CD14-positive monocyte (primary cell): ENCODE measurements at regions not wholly inside any gene's neighbourhood (a gene's known extent, or its start where the extent isn't known, plus 50 kb on each side); places are given as distances from the start of the nearest gene placed in this dataset.

Experiments used
- DNase-seq, 3 donors: peaks; one replicate each; pipeline ENCODE4 v3.0.0-alpha.2; 2011 to 2022
- H2AFZ ChIP-seq: 2 replicates; pipeline ENCODE4 v1.6.0; 2012; ENCODE audit warnings: mild to moderate bottlenecking, low read depth, low read length, inconsistent platforms; ENCODE audit not compliant: insufficient read depth, poor library complexity, severe bottlenecking
- H3K27ac ChIP-seq, 2 donors: 1 replicate in 1 of 2; 2 replicates in 1 of 2; pipeline ENCODE4 v1.5.1; 2012 to 2013; ENCODE audit warnings: low read length in 2 of 2, control low read depth in 1 of 2, inconsistent platforms in 1 of 2, low read depth in 1 of 2, mild to moderate bottlenecking in 1 of 2
- H3K27me3 ChIP-seq, 2 donors: one replicate each; pipeline versions ENCODE4 v1.6.0 to v1.6.1; 2011 to 2013; ENCODE audit warnings: low read length in 2 of 2; ENCODE audit not compliant: control insufficient read depth in 2 of 2, insufficient read depth in 2 of 2
- H3K36me3 ChIP-seq, 2 donors: replicated peaks in 1 of 2; 1 replicate in 1 of 2; 2 replicates in 1 of 2; pipeline versions ENCODE4 v1.5.1 to v1.6.1; 2012 to 2013; ENCODE audit warnings: low read length in 2 of 2, control low read depth in 1 of 2, inconsistent platforms in 1 of 2, mild to moderate bottlenecking in 1 of 2; ENCODE audit not compliant: insufficient read depth in 2 of 2, control insufficient read depth in 1 of 2
- H3K4me1 ChIP-seq, 2 donors: 1 replicate in 1 of 2; 2 replicates in 1 of 2; pipeline versions ENCODE4 v1.5.1 to v1.6.1; 2012 to 2013; ENCODE audit warnings: low read length in 2 of 2, control low read depth in 1 of 2, inconsistent platforms in 1 of 2, mild to moderate bottlenecking in 1 of 2, moderate library complexity in 1 of 2; ENCODE audit not compliant: insufficient read depth in 2 of 2, control insufficient read depth in 1 of 2
- H3K4me2 ChIP-seq: replicated peaks from 2 replicates; pipeline ENCODE3; 2012; ENCODE audit warnings: low read length, moderate library complexity, mild to moderate bottlenecking; ENCODE audit not compliant: poor library complexity, severe bottlenecking; ENCODE audit errors: extremely low read depth
- H3K4me3 ChIP-seq, 3 experiments: fragments of 200-600 bp in 1 of 3; sonication (generic) in 1 of 3; replicated peaks in 1 of 3; 1 replicate in 2 of 3; 2 replicates in 1 of 3; pipeline ENCODE4 v1.5.1; 2011 to 2013; ENCODE audit warnings: low read length in 3 of 3, mild to moderate bottlenecking in 3 of 3, control low read depth in 2 of 3, low read depth in 2 of 3, inconsistent platforms in 1 of 3, moderate library complexity in 1 of 3
- H3K79me2 ChIP-seq: 2 replicates; pipeline ENCODE4 v1.6.0; 2012; ENCODE audit warnings: mild to moderate bottlenecking, control low read depth, inconsistent platforms, low read length, moderate library complexity; ENCODE audit not compliant: insufficient read depth
- H3K9ac ChIP-seq: 2 replicates; pipeline ENCODE4 v1.6.0; 2017; ENCODE audit warnings: low read length, mild to moderate bottlenecking; ENCODE audit not compliant: insufficient read depth, poor library complexity, severe bottlenecking
- H3K9me3 ChIP-seq, 2 donors: replicated peaks in 1 of 2; 1 replicate in 1 of 2; 2 replicates in 1 of 2; pipeline versions ENCODE4 v1.5.1 to v1.6.1; 2012 to 2013; ENCODE audit warnings: low read length in 2 of 2, control low read depth in 1 of 2; ENCODE audit not compliant: control insufficient read depth in 1 of 2, insufficient read depth in 1 of 2
- H4K20me1 ChIP-seq: 2 replicates; pipeline ENCODE4 v1.6.0; 2012; ENCODE audit warnings: mild to moderate bottlenecking, low read length, control low read depth, moderate library complexity; ENCODE audit not compliant: insufficient read depth
- H3K27ac Mint-ChIP-seq, 7 donors: one replicate each; pipeline ENCODE4 v1.8.0; 2020; ENCODE audit warnings: mild to moderate bottlenecking in 7 of 7, mixed read lengths in 7 of 7, moderate library complexity in 6 of 7, inconsistent platforms in 2 of 7
- H3K27me3 Mint-ChIP-seq, 3 donors: one replicate each; pipeline ENCODE4 v1.8.0; 2021 to 2022; ENCODE audit warnings: low read depth in 3 of 3, mild to moderate bottlenecking in 3 of 3, mixed read lengths in 3 of 3, moderate library complexity in 3 of 3, inconsistent platforms in 1 of 3
- H3K36me3 Mint-ChIP-seq, 2 donors: one replicate each; pipeline ENCODE4 v1.8.0; 2020; ENCODE audit warnings: mixed read lengths in 2 of 2, inconsistent platforms in 1 of 2, mild to moderate bottlenecking in 1 of 2
- H3K4me1 Mint-ChIP-seq: one replicate; pipeline ENCODE4 v1.8.0; 2020; ENCODE audit warnings: mild to moderate bottlenecking, mixed read lengths
- H3K4me3 Mint-ChIP-seq, 2 donors: one replicate each; pipeline ENCODE4 v1.8.0; 2020; ENCODE audit warnings: mild to moderate bottlenecking in 2 of 2, mixed read lengths in 2 of 2, moderate library complexity in 1 of 2
- H3K9me3 Mint-ChIP-seq, 7 donors: one replicate each; pipeline ENCODE4 v1.8.0; 2020 to 2022; ENCODE audit warnings: mixed read lengths in 7 of 7, mild to moderate bottlenecking in 6 of 7, moderate library complexity in 6 of 7, inconsistent platforms in 2 of 7
- WGBS: methylation state at CpG from one replicate; pipeline ENCODE4 v1.1.5; 2013; ENCODE audit warnings: missing lambda C conversion rate; ENCODE audit not compliant: insufficient coverage; 5-methylcytosine and 5-hydroxymethylcytosine counted together
- intact Hi-C, 2 donors: fragments of 100-400 bp; cut with micrococcal nuclease; formaldehyde crosslinking; loops; one replicate each; pipeline versions ENCODE4 v1.15.0 to v1.15.1; 2023
- TF ChIP-seq, protein P1 (sequence below): fragments of 200-600 bp; IDR thresholded peaks from one replicate; pipeline ENCODE4 v1.8.0; 2022; ENCODE audit warnings: antibody characterized with exemption, mild to moderate bottlenecking

DNA sequence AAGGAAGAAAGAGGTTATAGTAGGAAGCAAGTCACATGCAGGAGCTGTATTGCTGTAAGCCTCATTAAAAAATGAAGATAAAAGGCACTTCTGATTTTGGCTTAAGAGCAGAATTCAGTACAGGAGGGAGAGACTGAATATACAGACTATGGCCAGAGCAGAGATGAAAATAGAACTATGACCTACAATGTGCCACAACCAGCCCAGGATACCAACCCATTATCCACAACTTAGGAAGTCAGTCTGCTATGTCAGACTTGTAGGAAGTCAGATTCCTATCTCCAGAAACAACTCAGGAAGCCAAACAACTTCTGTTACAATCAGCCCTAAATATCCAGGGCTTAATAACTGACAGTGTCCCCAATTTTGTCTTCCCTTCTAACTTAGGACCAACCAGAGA lies 156.2 kb upstream of the ANKH start:
- Mint-ChIP-seq H3K27ac (no peak overlapping the region), H3K36me3 (no peaks in the 10 kb centered on the region), H3K9me3 (peaks cover 0 to 4% (median 2%) of the 10 kb centered on the region in 7 donors), H3K4me1 (no peaks in the 10 kb centered on the region), H3K4me3 (no peak overlapping the region), H3K27me3 (peaks cover 6 to 30% (median 17%) of the 10 kb centered on the region in 3 donors)
- intact Hi-C loops = no loop called here
- no peak overlapping the region for H3K9ac ChIP-seq
- no peaks in the 10 kb centered on the region for H3K9me3 ChIP-seq
- no peaks in the 10 kb centered on the region for H3K79me2 ChIP-seq
- H4K20me1 ChIP-seq = no peaks in the 10 kb centered on the region
- H3K27me3 ChIP-seq = peaks cover 0 to 10% of the 10 kb centered on the region in 2 donors
- H3K4me2 ChIP-seq = no peak overlapping the region
- H3K27ac ChIP-seq = no peak overlapping the region
- no peaks in the 10 kb centered on the region for H3K36me3 ChIP-seq
- TF ChIP-seq, protein P1, sequence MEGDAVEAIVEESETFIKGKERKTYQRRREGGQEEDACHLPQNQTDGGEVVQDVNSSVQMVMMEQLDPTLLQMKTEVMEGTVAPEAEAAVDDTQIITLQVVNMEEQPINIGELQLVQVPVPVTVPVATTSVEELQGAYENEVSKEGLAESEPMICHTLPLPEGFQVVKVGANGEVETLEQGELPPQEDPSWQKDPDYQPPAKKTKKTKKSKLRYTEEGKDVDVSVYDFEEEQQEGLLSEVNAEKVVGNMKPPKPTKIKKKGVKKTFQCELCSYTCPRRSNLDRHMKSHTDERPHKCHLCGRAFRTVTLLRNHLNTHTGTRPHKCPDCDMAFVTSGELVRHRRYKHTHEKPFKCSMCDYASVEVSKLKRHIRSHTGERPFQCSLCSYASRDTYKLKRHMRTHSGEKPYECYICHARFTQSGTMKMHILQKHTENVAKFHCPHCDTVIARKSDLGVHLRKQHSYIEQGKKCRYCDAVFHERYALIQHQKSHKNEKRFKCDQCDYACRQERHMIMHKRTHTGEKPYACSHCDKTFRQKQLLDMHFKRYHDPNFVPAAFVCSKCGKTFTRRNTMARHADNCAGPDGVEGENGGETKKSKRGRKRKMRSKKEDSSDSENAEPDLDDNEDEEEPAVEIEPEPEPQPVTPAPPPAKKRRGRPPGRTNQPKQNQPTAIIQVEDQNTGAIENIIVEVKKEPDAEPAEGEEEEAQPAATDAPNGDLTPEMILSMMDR = no peak
- no peaks in the 10 kb centered on the region for H3K4me1 ChIP-seq
- no peak overlapping the region for H2AFZ ChIP-seq
- H3K4me3 ChIP-seq = no peak overlapping the region
- no peak for DNase-seq

- no peak for DNase-seq
- Mint-ChIP-seq H3K27ac (no peak overlapping the region), H3K27me3 (peaks cover 6 to 27% (median 15%) of the 10 kb centered on the region in 3 donors), H3K36me3 (no peaks in the 10 kb centered on the region), H3K4me1 (no peaks in the 10 kb centered on the region), H3K4me3 (no peak overlapping the region), H3K9me3 (peaks cover 0 to 4% (median 2%) of the 10 kb centered on the region in 7 donors)
- no peak overlapping the region for H3K4me3 ChIP-seq
- H3K36me3 ChIP-seq = no peaks in the 10 kb centered on the region
- intact Hi-C loops = no loop called here
- H3K4me2 ChIP-seq = no peak overlapping the region
- 69% methylated on average over 5 of the region's 6 CpGs for WGBS
- H2AFZ ChIP-seq = no peak overlapping the region
- no peaks in the 10 kb centered on the region for H4K20me1 ChIP-seq
- H3K9ac ChIP-seq = no peak overlapping the region
- no peak overlapping the region for H3K27ac ChIP-seq
- peaks cover 0 to 10% of the 10 kb centered on the region in 2 donors for H3K27me3 ChIP-seq
- no peaks in the 10 kb centered on the region for H3K4me1 ChIP-seq
- TF ChIP-seq, protein P1 = no peak
- no peaks in the 10 kb centered on the region for H3K79me2 ChIP-seq
- H3K9me3 ChIP-seq = no peaks in the 10 kb centered on the region
Observed at GRCh38 chr5:15026944-15027343, 155.4 kb upstream of the ANKH start.
